PC-9 (cell line): ENCODE measurements at regions not wholly inside any gene's neighbourhood (a gene's known extent, or its start where the extent isn't known, plus 50 kb on each side); places are given as distances from the start of the nearest gene placed in this dataset.

ENCODE experiments used
- EZH2 ChIP-seq: fragments of 200-600 bp; sonication (generic); IDR thresholded peaks from 2 replicates; pipeline ENCODE4 v1.8.0; 2017; ENCODE audit warnings: antibody characterized with exemption, low read depth
- TF ChIP-seq, protein P1 (sequence below): fragments of 200-600 bp; sonication (generic); conservative IDR thresholded peaks from 2 replicates; pipeline ENCODE4 v1.6.1; 2017; ENCODE audit warnings: mixed run types, antibody characterized with exemption, mild to moderate bottlenecking, moderate library complexity

DNA sequence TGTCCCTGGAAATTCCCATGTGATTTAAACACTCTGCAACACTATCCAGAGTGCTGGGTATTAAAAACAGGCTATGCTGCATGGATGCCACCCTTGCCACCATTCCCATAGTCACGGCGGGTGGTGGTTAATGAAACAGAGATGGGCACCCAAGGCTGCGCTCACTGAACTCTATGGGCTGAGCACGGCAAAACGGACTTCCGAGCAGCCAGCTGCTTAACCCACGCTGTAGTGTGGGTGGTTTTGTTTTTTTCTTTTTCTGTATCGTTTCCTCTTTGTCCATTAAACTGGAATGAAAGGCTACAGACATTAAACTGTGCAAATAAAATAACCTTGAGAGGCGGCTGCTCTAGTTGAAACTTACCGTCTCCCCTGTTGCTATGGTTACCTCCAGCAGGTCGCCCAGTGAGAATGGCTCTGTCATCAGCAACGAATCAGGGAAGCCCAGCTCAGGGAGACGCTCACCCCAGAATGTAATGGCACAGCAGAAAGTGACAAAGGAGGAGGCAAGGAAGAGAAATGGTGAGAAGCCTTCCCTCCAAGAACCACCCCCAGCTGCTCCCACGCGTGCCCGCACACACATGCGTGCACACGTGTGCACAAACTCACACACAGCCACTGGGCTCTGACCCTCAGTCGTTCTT lies 102.1 kb downstream of the C11orf91 start:
- TF ChIP-seq, protein P1, sequence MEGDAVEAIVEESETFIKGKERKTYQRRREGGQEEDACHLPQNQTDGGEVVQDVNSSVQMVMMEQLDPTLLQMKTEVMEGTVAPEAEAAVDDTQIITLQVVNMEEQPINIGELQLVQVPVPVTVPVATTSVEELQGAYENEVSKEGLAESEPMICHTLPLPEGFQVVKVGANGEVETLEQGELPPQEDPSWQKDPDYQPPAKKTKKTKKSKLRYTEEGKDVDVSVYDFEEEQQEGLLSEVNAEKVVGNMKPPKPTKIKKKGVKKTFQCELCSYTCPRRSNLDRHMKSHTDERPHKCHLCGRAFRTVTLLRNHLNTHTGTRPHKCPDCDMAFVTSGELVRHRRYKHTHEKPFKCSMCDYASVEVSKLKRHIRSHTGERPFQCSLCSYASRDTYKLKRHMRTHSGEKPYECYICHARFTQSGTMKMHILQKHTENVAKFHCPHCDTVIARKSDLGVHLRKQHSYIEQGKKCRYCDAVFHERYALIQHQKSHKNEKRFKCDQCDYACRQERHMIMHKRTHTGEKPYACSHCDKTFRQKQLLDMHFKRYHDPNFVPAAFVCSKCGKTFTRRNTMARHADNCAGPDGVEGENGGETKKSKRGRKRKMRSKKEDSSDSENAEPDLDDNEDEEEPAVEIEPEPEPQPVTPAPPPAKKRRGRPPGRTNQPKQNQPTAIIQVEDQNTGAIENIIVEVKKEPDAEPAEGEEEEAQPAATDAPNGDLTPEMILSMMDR: no peak
- TF ChIP-seq EZH2: no peak
